MM.1S (cell line): ENCODE measurements at regions not wholly inside any gene's neighbourhood (a gene's known extent, or its start where the extent isn't known, plus 50 kb on each side); places are given as distances from the start of the nearest gene placed in this dataset.

Source experiments
- DNase-seq: peaks from one replicate; pipeline ENCODE4 v3.0.0-alpha.2; 2015
- H2AFZ ChIP-seq: fragments of 300-600 bp; sonication (generic); 2 replicates; pipeline ENCODE4 v1.6.0; 2016; ENCODE audit warnings: antibody characterized with exemption, low read length
- H3F3A ChIP-seq: fragments of 300-600 bp; sonication (generic); 2 replicates; pipeline ENCODE4 v1.6.1; 2016; ENCODE audit warnings: mild to moderate bottlenecking, antibody characterized with exemption, low read length, moderate library complexity, mixed read lengths; ENCODE audit not compliant: insufficient read depth
- H3K27ac ChIP-seq: fragments of 300-600 bp; sonication (generic); 2 replicates; pipeline ENCODE4 v1.5.1; 2016; ENCODE audit warnings: mild to moderate bottlenecking, low read length
- H3K27me3 ChIP-seq: fragments of 300-600 bp; sonication (generic); replicated peaks from 2 replicates; pipeline ENCODE4 v1.6.0; 2016; ENCODE audit warnings: low read length; ENCODE audit not compliant: insufficient read depth
- H3K36me3 ChIP-seq: fragments of 300-600 bp; sonication (generic); replicated peaks from 2 replicates; pipeline ENCODE4 v1.6.1; 2016; ENCODE audit warnings: mild to moderate bottlenecking, low read length, mixed read lengths; ENCODE audit not compliant: insufficient read depth
- H3K4me1 ChIP-seq: fragments of 300-600 bp; sonication (generic); 2 replicates; pipeline ENCODE4 v1.6.1; 2016; ENCODE audit warnings: low read length, mixed read lengths
- H3K4me2 ChIP-seq: fragments of 300-600 bp; sonication (generic); 2 replicates; pipeline ENCODE4 v1.6.0; 2016; ENCODE audit warnings: low read depth, low read length
- H3K4me3 ChIP-seq: fragments of 300-600 bp; sonication (generic); 2 replicates; pipeline ENCODE4 v1.5.1; 2016; ENCODE audit warnings: low read length, mixed read lengths
- H3K79me2 ChIP-seq: fragments of 300-600 bp; sonication (generic); 2 replicates; pipeline ENCODE4 v1.6.1; 2016; ENCODE audit warnings: mixed run types, low read length, mixed read lengths
- H3K9ac ChIP-seq: fragments of 300-600 bp; sonication (generic); 2 replicates; pipeline ENCODE4 v1.6.1; 2016; ENCODE audit warnings: low read length, mixed read lengths
- H3K9me2 ChIP-seq: fragments of 300-600 bp; sonication (generic); replicated peaks from 2 replicates; pipeline ENCODE4 v1.6.1; 2016; ENCODE audit warnings: mild to moderate bottlenecking, low read length, mixed read lengths; ENCODE audit not compliant: insufficient read depth
- H3K9me3 ChIP-seq: fragments of 300-600 bp; sonication (generic); replicated peaks from 2 replicates; pipeline ENCODE4 v1.6.1; 2016; ENCODE audit warnings: mild to moderate bottlenecking, low read length, mixed read lengths; ENCODE audit not compliant: insufficient read depth
- H4K20me1 ChIP-seq: fragments of 300-600 bp; sonication (generic); 2 replicates; pipeline ENCODE4 v1.6.1; 2016; ENCODE audit warnings: mild to moderate bottlenecking, low read length, moderate library complexity, mixed read lengths; ENCODE audit not compliant: insufficient read depth
- EZH2 ChIP-seq: fragments of 300-600 bp; sonication (generic); optimal IDR thresholded peaks from 2 replicates; pipeline ENCODE3; 2017; ENCODE audit warnings: low read depth, mild to moderate bottlenecking, antibody characterized with exemption, low read length, mixed read lengths
- EZH2phosphoT487 ChIP-seq: fragments of 300-600 bp; sonication (generic); IDR thresholded peaks from 2 replicates; pipeline ENCODE4 v1.6.1; 2018; ENCODE audit warnings: antibody characterized with exemption, low read length
- TF ChIP-seq, protein P1 (sequence below): fragments of 300-600 bp; sonication (generic); IDR thresholded peaks from 2 replicates; pipeline ENCODE4 v1.5.1; 2016; ENCODE audit warnings: antibody characterized with exemption, low read length, mixed read lengths

DNA sequence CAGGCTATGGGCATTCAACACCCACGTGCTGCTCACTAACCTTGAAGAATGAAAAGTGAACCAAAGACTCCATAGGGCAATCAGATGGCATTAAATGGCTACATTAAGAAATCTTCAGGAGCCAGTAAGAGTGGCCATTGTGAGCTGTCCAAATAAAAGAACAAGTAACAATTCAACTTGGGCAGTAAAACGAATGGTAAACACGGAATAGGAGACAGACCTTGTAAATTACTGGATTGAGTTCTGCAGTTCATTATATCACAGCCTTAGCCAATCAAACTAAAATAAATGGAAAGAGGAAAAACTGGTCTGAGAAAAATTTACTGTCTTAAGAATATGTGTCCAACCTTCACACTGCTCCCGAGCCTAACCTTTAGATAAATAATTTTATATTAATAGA, 306.5 kb upstream of the ZNF521 start:
- no peaks in the 10 kb centered on the region for H3K9me3 ChIP-seq

DNA sequence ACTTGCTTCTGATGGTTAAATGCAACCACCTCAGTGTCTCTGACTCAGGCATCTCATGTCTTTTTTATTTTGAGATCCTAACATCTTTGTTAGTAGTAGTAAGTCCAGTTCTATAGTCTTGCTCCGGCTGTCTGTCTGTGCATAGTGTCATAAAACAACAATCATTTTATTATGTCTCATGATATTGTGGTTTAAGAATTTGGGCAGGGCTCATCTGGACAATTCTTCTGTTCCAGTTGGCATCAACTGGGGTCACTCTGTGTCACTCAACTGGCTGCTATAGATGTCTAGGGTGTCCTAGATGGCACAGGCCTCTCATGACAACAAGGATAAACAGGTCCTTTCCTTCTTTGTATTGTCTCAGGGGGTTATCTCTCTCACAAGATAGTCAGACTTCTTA, 299.6 kb upstream of the ZNF521 start:
- no peak overlapping the region for H3K4me3 ChIP-seq
- H3K9me2 ChIP-seq, result no peaks in the 10 kb centered on the region
- H3F3A ChIP-seq, result no peaks in the 10 kb centered on the region
- no peaks in the 10 kb centered on the region for H3K27me3 ChIP-seq
- H2AFZ ChIP-seq, result no peak overlapping the region
- no peak for TF ChIP-seq EZH2
- no peak for TF ChIP-seq EZH2phosphoT487
- TF ChIP-seq, protein P1, sequence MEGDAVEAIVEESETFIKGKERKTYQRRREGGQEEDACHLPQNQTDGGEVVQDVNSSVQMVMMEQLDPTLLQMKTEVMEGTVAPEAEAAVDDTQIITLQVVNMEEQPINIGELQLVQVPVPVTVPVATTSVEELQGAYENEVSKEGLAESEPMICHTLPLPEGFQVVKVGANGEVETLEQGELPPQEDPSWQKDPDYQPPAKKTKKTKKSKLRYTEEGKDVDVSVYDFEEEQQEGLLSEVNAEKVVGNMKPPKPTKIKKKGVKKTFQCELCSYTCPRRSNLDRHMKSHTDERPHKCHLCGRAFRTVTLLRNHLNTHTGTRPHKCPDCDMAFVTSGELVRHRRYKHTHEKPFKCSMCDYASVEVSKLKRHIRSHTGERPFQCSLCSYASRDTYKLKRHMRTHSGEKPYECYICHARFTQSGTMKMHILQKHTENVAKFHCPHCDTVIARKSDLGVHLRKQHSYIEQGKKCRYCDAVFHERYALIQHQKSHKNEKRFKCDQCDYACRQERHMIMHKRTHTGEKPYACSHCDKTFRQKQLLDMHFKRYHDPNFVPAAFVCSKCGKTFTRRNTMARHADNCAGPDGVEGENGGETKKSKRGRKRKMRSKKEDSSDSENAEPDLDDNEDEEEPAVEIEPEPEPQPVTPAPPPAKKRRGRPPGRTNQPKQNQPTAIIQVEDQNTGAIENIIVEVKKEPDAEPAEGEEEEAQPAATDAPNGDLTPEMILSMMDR, result no peak
- no peaks in the 10 kb centered on the region for H4K20me1 ChIP-seq
- no peak for DNase-seq
- no peak overlapping the region for H3K27ac ChIP-seq
- no peaks in the 10 kb centered on the region for H3K36me3 ChIP-seq
- no peaks in the 10 kb centered on the region for H3K79me2 ChIP-seq
- no peaks in the 10 kb centered on the region for H3K9me3 ChIP-seq
- H3K4me2 ChIP-seq, result no peak overlapping the region
- H3K9ac ChIP-seq, result no peak overlapping the region
- no peaks in the 10 kb centered on the region for H3K4me1 ChIP-seq

More for the DNA sequence above, 306.5 kb upstream of the ZNF521 start:
- H4K20me1 ChIP-seq, result no peaks in the 10 kb centered on the region
- no peak overlapping the region for H2AFZ ChIP-seq
- no peaks in the 10 kb centered on the region for H3K9me2 ChIP-seq
- no peak overlapping the region for H3K9ac ChIP-seq
- no peaks in the 10 kb centered on the region for H3K79me2 ChIP-seq
- H3K27me3 ChIP-seq, result no peaks in the 10 kb centered on the region
- H3K27ac ChIP-seq, result no peak overlapping the region
- no peaks in the 10 kb centered on the region for H3K4me1 ChIP-seq
- no peaks in the 10 kb centered on the region for H3K36me3 ChIP-seq
- no peak for DNase-seq
- H3F3A ChIP-seq, result no peaks in the 10 kb centered on the region
- no peak overlapping the region for H3K4me2 ChIP-seq
- TF ChIP-seq, protein P1, result no peak
- TF ChIP-seq EZH2phosphoT487, result no peak
- TF ChIP-seq EZH2, result no peak
- H3K4me3 ChIP-seq, result no peak overlapping the region

DNA sequence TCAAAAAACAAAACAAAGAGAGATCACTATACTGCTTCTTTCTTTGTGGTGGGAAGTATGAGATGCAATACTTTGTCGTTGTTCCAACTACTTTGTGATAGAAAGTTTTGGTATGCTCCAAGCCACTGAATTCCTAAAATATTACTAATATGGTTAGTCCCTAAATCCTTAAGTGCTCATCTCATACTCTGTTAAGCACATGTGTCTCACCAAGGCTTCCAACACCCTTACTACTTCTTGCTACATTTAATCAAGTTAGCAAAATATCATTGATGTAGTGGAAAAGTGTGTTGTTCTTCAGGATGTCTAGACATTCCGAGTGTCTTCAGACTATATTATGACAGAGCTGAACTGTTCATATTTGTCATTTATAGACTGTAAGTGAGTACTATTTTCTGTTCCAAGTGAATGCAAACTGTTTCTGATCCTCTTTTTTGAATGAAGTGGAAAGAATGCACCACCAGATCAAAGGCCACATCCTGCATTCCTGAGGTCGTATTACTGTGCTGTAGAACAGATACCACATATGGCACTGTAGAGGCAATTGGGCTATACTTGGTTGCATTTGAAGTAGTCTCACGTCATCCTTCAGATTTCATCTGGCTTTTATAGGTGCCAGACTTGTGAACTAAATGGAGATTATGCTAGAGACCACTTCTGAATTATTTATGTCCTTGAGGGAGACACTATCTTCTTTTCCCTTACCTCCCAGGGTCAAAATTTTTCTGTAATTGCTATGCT, 298.4 kb upstream of the ZNF521 start:
- Histone ChIP-seq H3K27ac (no peak overlapping the region), H3K9me2 (no peaks in the 10 kb centered on the region), H2AFZ (no peak overlapping the region), H3K4me1 (no peaks in the 10 kb centered on the region), H3K4me3 (no peak overlapping the region), H3K9ac (no peak overlapping the region), H4K20me1 (no peaks in the 10 kb centered on the region), H3K36me3 (no peaks in the 10 kb centered on the region), H3K9me3 (no peaks in the 10 kb centered on the region), H3F3A (no peaks in the 10 kb centered on the region), H3K27me3 (no peaks in the 10 kb centered on the region), H3K4me2 (no peak overlapping the region), H3K79me2 (no peaks in the 10 kb centered on the region)
- TF ChIP-seq, protein P1, result no peak
- TF ChIP-seq EZH2 (no peak), EZH2phosphoT487 (no peak)
- no peak for DNase-seq
